HepG2 (cell line): ENCODE measurements at regions not wholly inside any gene's neighbourhood (a gene's known extent, or its start where the extent isn't known, plus 50 kb on each side); places are given as distances from the start of the nearest gene placed in this dataset.

Experiments
- AHR ChIP-seq: IDR thresholded peaks from 2 replicates; pipeline ENCODE4 v1.6.1; 2018; ENCODE audit warnings: missing genetic modification reagents, missing compliant biosample characterization
- BCL3 ChIP-seq: sonication (generic); formaldehyde crosslinking; IDR thresholded peaks from 2 replicates; pipeline ENCODE4 v1.5.1; 2020; ENCODE audit warnings: mild to moderate bottlenecking, missing genetic modification reagents, moderate library complexity
- CAMTA2 ChIP-seq: sonication (generic); formaldehyde crosslinking; IDR thresholded peaks from 2 replicates; pipeline ENCODE4 v1.4.0; 2020; ENCODE audit warnings: mild to moderate bottlenecking, missing genetic modification reagents, borderline replicate concordance
- CTCF ChIP-seq: sonication (generic); formaldehyde crosslinking; IDR thresholded peaks from 2 replicates; pipeline ENCODE4 v1.5.0; 2020; ENCODE audit warnings: mild to moderate bottlenecking, missing genetic modification reagents, moderate library complexity
- MLX ChIP-seq: IDR thresholded peaks from 2 replicates; pipeline ENCODE4 v1.6.1; 2016
- MTA1 ChIP-seq: sonication (generic); formaldehyde crosslinking; IDR thresholded peaks from 2 replicates; pipeline ENCODE4 v1.4.0; 2020; ENCODE audit warnings: missing genetic modification reagents, mild to moderate bottlenecking, borderline replicate concordance
- SMAD1 ChIP-seq: sonication (generic); formaldehyde crosslinking; IDR thresholded peaks from 2 replicates; pipeline ENCODE4 v1.4.0; 2020; ENCODE audit warnings: missing genetic modification reagents, low read depth, mild to moderate bottlenecking, borderline replicate concordance
- SOX6 ChIP-seq, 2 experiments: fragments of 450-650 bp in 1 of 2; sonication (generic) in 1 of 2; formaldehyde crosslinking in 1 of 2; IDR thresholded peaks; 2 replicates each; pipeline versions ENCODE4 v1.4.0 to v1.6.1; 2017 to 2020; ENCODE audit warnings: antibody characterized with exemption in 1 of 2, mild to moderate bottlenecking in 1 of 2, missing genetic modification reagents in 1 of 2
- USF2 ChIP-seq, 2 experiments: sonication (generic) in 1 of 2; formaldehyde crosslinking in 1 of 2; IDR thresholded peaks; 2 replicates each; pipeline versions ENCODE4 v1.5.1 to v1.6.1; 2011 to 2020; ENCODE audit warnings: borderline replicate concordance in 1 of 2, low read depth in 1 of 2, low read length in 1 of 2, mild to moderate bottlenecking in 1 of 2, missing genetic modification reagents in 1 of 2, moderate library complexity in 1 of 2
- ZFP36 ChIP-seq: fragments of 150-350 bp; IDR thresholded peaks from 2 replicates; pipeline ENCODE4 v1.6.1; 2018; ENCODE audit warnings: borderline replicate concordance, low read length, low read depth; ENCODE audit not compliant: partially characterized antibody
- ZKSCAN5 ChIP-seq: sonication (generic); formaldehyde crosslinking; IDR thresholded peaks from 2 replicates; pipeline ENCODE4 v1.5.1; 2020; ENCODE audit warnings: mild to moderate bottlenecking, missing genetic modification reagents
- ZMAT5 ChIP-seq: sonication (generic); formaldehyde crosslinking; IDR thresholded peaks from 2 replicates; pipeline ENCODE4 v1.5.0; 2020; ENCODE audit warnings: mild to moderate bottlenecking, low read depth, missing genetic modification reagents, borderline replicate concordance
- ZNF629 ChIP-seq: sonication (generic); formaldehyde crosslinking; conservative IDR thresholded peaks from 2 replicates; pipeline ENCODE4 v1.5.0; 2020; ENCODE audit warnings: missing genetic modification reagents
- ZNF850 ChIP-seq: sonication (generic); formaldehyde crosslinking; conservative IDR thresholded peaks from 2 replicates; pipeline ENCODE4 v1.9.0; 2021; ENCODE audit warnings: mild to moderate bottlenecking, missing genetic modification reagents

GRCh38 chr13:106377931-106378662 is 157.4 kb downstream of the EFNB2 start:
- no peak for TF ChIP-seq BCL3
- TF ChIP-seq SMAD1 (CRISPR knock-in tag), result no peak
- TF ChIP-seq ZNF629 (CRISPR knock-in tag), result no peak
- TF ChIP-seq USF2 (IDR thresholded peaks at IDR 0.05; ENCODE audit: low read depth, low read length), result no peak
- TF ChIP-seq USF2 (CRISPR knock-in tag; IDR thresholded peaks at IDR 0.05; ENCODE audit: borderline replicate concordance), result no peak
- TF ChIP-seq AHR (CRISPR knock-in tag), result no peak
- no peak for TF ChIP-seq CTCF
- no peak for TF ChIP-seq MTA1 (CRISPR knock-in tag)
- no peak for TF ChIP-seq ZMAT5 (CRISPR knock-in tag)
- TF ChIP-seq CAMTA2 (CRISPR knock-in tag), result no peak
- TF ChIP-seq ZKSCAN5 (CRISPR knock-in tag), result no peak
- no peak for TF ChIP-seq SOX6 (IDR thresholded peaks at IDR 0.05)
- no peak for TF ChIP-seq SOX6 (CRISPR knock-in tag; IDR thresholded peaks at IDR 0.05)
- TF ChIP-seq MLX (CRISPR knock-in tag), result no peak
- no peak for TF ChIP-seq ZNF850 (CRISPR knock-in tag)
- no peak for TF ChIP-seq ZFP36
